HEK293T (cell line): ENCODE measurements at regions not wholly inside any gene's neighbourhood (a gene's known extent, or its start where the extent isn't known, plus 50 kb on each side); places are given as distances from the start of the nearest gene placed in this dataset.

ENCODE experiments used
- CTCF ChIA-PET: fragments of 350-600 bp; formaldehyde crosslinking; extraction: SDS; loops from one replicate; lab custom pipeline; 2021; ENCODE audit warnings: antibody characterized with exemption, inconsistent platforms; lab: Yijun Ruan, JAX
- POLR2A ChIA-PET: fragments of 350-600 bp; formaldehyde crosslinking; extraction: SDS; loops from one replicate; lab custom pipeline; 2020; ENCODE audit warnings: antibody characterized with exemption, inconsistent platforms; lab: Yijun Ruan, JAX
- DNase-seq: peaks from one replicate; pipeline ENCODE4 v3.0.0; 2012; ENCODE audit warnings: mixed read lengths; ENCODE audit errors: extremely low spot score
- ARNT ChIP-seq: fragments of 450-650 bp; IDR thresholded peaks from 2 replicates; pipeline ENCODE4 v1.6.1; 2017; ENCODE audit warnings: mild to moderate bottlenecking
- BHLHE40 ChIP-seq: fragments of 450-650 bp; IDR thresholded peaks from 2 replicates; pipeline ENCODE4 v1.6.1; 2016; ENCODE audit warnings: mild to moderate bottlenecking, moderate library complexity, borderline replicate concordance
- CTBP1 ChIP-seq: fragments of 450-650 bp; IDR thresholded peaks from 2 replicates; pipeline ENCODE4 v1.6.1; 2016; ENCODE audit warnings: borderline replicate concordance
- ELF4 ChIP-seq: fragments of 450-650 bp; IDR thresholded peaks from 2 replicates; pipeline ENCODE4 v1.6.1; 2017; ENCODE audit warnings: antibody characterized with exemption
- FOXA1 ChIP-seq: fragments of 450-650 bp; IDR thresholded peaks from 2 replicates; pipeline ENCODE4 v1.6.1; 2016; ENCODE audit warnings: mild to moderate bottlenecking
- FOXK2 ChIP-seq: fragments of 450-650 bp; IDR thresholded peaks from 2 replicates; pipeline ENCODE4 v1.6.1; 2016; ENCODE audit warnings: mild to moderate bottlenecking
- FOXM1 ChIP-seq: fragments of 450-650 bp; IDR thresholded peaks from 2 replicates; pipeline ENCODE4 v1.6.1; 2017; ENCODE audit warnings: mild to moderate bottlenecking, borderline replicate concordance
- HDGF ChIP-seq: fragments of 450-650 bp; IDR thresholded peaks from 2 replicates; pipeline ENCODE4 v1.6.1; 2017; ENCODE audit warnings: antibody characterized with exemption, borderline replicate concordance
- L3MBTL2 ChIP-seq: fragments of 450-650 bp; conservative IDR thresholded peaks from 2 replicates; pipeline ENCODE4 v1.6.1; 2016; ENCODE audit warnings: mild to moderate bottlenecking
- LEF1 ChIP-seq: fragments of 450-650 bp; IDR thresholded peaks from 2 replicates; pipeline ENCODE4 v1.6.1; 2017; ENCODE audit warnings: mild to moderate bottlenecking, borderline replicate concordance
- NFRKB ChIP-seq: fragments of 450-650 bp; IDR thresholded peaks from 2 replicates; pipeline ENCODE4 v1.6.1; 2016; ENCODE audit warnings: mild to moderate bottlenecking, moderate library complexity
- SP1 ChIP-seq: fragments of 450-650 bp; IDR thresholded peaks from 2 replicates; pipeline ENCODE4 v1.6.1; 2017
- SUZ12 ChIP-seq: fragments of 450-650 bp; IDR thresholded peaks from 2 replicates; pipeline ENCODE4 v1.6.1; 2016; ENCODE audit warnings: mild to moderate bottlenecking
- TARDBP ChIP-seq: fragments of 450-650 bp; IDR thresholded peaks from 2 replicates; pipeline ENCODE4 v1.6.1; 2016
- ZNF384 ChIP-seq: fragments of 450-650 bp; IDR thresholded peaks from 2 replicates; pipeline ENCODE4 v1.6.1; 2016
- TF ChIP-seq, protein P1 (sequence below): fragments of 450-650 bp; IDR thresholded peaks from 2 replicates; pipeline ENCODE4 v1.6.1; 2016

GRCh38 chr12:88266806-88267360 lies 124.8 kb downstream of the TMTC3 start:
- CTCF ChIA-PET: no interaction called here
- TF ChIP-seq FOXM1 (no peak), SP1 (no peak), LEF1 (no peak), SUZ12 (no peak), ARNT (no peak), FOXK2 (no peak), NFRKB (no peak), FOXA1 (no peak), ZNF384 (no peak), BHLHE40 (no peak)
- TF ChIP-seq, protein P1, sequence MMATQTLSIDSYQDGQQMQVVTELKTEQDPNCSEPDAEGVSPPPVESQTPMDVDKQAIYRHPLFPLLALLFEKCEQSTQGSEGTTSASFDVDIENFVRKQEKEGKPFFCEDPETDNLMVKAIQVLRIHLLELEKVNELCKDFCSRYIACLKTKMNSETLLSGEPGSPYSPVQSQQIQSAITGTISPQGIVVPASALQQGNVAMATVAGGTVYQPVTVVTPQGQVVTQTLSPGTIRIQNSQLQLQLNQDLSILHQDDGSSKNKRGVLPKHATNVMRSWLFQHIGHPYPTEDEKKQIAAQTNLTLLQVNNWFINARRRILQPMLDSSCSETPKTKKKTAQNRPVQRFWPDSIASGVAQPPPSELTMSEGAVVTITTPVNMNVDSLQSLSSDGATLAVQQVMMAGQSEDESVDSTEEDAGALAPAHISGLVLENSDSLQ: no peak
- POLR2A ChIA-PET: no interaction called here
- no peak for DNase-seq

DNA sequence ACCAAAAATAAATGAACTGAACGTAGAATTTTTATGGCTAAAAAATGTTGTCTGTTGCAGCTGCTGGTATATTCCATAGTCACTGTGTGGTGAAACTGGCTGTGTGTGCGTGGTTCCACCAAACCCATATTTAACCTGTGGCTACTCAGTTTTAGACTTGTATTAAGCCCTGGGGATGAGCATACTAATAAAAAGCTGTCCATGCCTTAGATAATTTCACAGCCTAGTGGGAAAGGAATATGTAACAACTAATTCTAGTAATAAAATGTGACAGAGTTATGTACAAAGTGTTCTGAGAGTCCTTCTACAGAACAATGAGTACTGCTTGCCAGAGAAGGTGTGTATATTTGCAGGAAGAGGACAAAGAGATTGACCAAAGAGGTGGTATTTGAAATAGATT lies 125.5 kb downstream of the TMTC3 start:
- no peak for DNase-seq
- CTCF ChIA-PET: no interaction called here
- POLR2A ChIA-PET: no interaction called here
- TF ChIP-seq ARNT: no peak
- TF ChIP-seq FOXK2: no peak
- no peak for TF ChIP-seq HDGF
- TF ChIP-seq, protein P1: no peak
- TF ChIP-seq SP1: no peak
- no peak for TF ChIP-seq BHLHE40
- no peak for TF ChIP-seq TARDBP
- no peak for TF ChIP-seq ELF4
- no peak for TF ChIP-seq SUZ12
- no peak for TF ChIP-seq FOXM1
- TF ChIP-seq NFRKB: no peak
- TF ChIP-seq LEF1: no peak
- no peak for TF ChIP-seq CTBP1
- TF ChIP-seq ZNF384: no peak
- no peak for TF ChIP-seq L3MBTL2
- TF ChIP-seq FOXA1: no peak

DNA sequence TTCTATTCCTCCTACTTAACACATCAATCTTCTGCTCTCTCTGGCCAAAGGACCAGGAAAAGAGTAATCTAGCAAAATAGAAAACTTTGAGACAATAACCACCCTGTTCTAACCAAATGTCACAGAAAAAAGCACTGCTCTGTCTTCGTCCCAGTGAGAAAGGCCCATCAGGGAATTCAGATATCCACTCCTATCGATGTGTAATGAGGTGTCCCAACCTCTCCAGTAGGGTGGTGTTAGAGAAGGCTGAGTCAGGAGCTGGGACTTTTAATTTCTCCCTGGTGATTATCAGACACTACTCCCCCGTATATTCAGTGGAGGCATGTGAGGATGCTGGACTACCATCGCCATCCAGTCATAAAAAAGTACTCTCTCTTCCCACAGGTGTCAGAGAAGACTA lies 130.3 kb downstream of the TMTC3 start:
- DNase-seq: peak; percentile 5
- POLR2A ChIA-PET: no interaction called here
- CTCF ChIA-PET: no interaction called here
- TF ChIP-seq ARNT: no peak

GRCh38 chr12:88273450-88273849 lies 131.3 kb downstream of the TMTC3 start:
- TF ChIP-seq TARDBP (no peak), FOXA1 (no peak), BHLHE40 (no peak)
- DNase-seq: no peak
- ChIA-PET CTCF (no interaction called here), POLR2A (no interaction called here)

DNA sequence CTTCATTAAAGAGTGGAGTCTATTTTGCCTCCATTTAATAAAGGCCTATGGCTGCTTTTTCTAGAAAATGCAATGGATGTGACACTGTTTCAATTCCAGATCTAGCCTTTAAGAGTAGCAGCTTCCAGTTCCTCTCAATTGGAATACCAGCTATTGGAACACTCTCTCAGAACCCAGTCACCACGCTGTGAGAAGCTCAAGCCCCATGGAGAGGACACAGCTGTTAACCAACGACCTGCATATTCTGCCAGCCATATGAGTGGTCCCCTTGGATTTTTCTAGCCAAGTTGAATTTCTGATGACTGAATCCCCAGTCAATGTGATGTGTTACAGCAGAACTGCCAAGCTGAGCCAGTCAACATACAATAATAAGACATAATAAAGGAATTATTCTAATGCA lies 131.8 kb downstream of the TMTC3 start:
- ChIA-PET POLR2A (no interaction called here), CTCF (no interaction called here)
- no peak for TF ChIP-seq ELF4
- no peak for TF ChIP-seq TARDBP
- no peak for TF ChIP-seq ARNT
- TF ChIP-seq ZNF384: no peak
- DNase-seq: no peak

DNA sequence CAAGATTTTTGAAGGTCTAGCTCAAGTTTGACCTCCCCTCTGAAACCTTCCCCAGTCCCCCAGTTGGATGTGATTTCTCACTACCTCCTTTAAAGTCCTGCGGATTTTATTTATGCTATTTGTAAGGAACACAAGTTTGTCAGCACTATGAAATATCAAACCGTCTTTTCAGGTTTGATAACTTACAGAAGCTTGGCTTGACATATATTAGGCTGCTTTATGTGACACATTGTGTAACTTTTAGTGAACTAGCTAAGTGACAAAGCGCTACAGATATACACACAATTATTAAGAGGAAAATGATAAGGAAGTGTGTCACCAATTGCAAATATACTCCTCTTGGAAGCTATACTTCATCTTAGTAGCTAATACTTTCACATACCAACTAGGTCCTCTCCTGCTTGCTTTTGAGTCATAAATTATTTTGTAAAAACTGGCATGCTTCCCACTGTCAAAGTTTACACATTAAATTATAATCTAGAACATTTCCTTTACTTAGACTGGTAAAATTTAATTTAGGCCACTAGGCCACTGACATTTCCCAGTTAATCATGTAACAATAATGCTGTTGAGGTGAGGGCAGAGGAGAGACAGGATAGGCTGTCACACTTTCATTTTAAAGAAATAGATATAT lies 149.5 kb downstream of the TMTC3 start:
- ChIA-PET POLR2A (no interaction called here), CTCF (no interaction called here)
- no peak for DNase-seq
- no peak for TF ChIP-seq FOXM1
- TF ChIP-seq LEF1: no peak
- TF ChIP-seq ELF4: no peak
- TF ChIP-seq ZNF384: no peak
- no peak for TF ChIP-seq L3MBTL2
- no peak for TF ChIP-seq HDGF
- TF ChIP-seq CTBP1: no peak
- no peak for TF ChIP-seq NFRKB
- no peak for TF ChIP-seq BHLHE40
- no peak for TF ChIP-seq ARNT
- TF ChIP-seq SUZ12: no peak
- TF ChIP-seq FOXK2: no peak

DNA sequence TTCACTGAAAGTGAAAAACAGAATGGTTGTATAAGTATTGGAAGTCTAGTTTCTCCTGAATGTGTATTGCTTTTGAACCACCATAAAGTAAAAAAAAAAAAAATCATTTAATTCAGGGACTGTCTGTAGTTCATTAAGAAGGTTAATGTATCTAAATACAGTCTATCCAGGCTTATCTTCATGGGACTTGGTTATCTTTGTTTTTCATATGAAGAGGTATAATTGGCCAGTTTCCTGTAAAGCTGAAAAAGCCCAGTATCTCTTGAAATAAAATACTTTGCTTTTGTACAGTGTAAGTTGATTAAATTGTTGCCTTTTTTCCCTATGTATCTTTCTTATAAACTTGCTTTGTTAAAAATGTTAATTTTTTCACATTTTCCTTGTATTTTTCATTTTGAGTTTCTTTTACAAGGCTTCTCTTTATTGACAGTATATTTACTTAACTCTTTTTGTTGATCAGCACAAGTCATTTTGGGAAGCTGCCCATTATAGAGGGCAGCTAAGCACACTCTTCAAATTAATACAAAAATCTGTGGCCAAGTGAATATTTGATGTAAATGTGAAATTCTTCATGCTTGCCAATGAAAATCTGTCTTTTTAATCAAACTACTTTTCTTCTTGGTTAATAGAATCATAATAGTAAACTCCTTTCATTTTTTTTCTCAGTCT lies 156.0 kb downstream of the TMTC3 start:
- DNase-seq: no peak
- ChIA-PET CTCF (no interaction called here), POLR2A (no interaction called here)
- TF ChIP-seq ELF4: no peak
- no peak for TF ChIP-seq HDGF
- TF ChIP-seq SUZ12: no peak
- TF ChIP-seq L3MBTL2: no peak
- TF ChIP-seq, protein P1: no peak
- no peak for TF ChIP-seq ZNF384
- no peak for TF ChIP-seq LEF1
- no peak for TF ChIP-seq CTBP1
- no peak for TF ChIP-seq TARDBP
- no peak for TF ChIP-seq FOXM1
